ENCODE measurements at regions not wholly inside any gene's neighbourhood (a gene's known extent, or its start where the extent isn't known, plus 50 kb on each side); places are given as distances from the start of the nearest gene placed in this dataset.

- H4K20me1 ChIP-seq (replicated peaks; ENCODE audit: insufficient read depth), result no peaks in the 10 kb centered on the region
- TF ChIP-seq ZNF114 (CRISPR knock-in tag; IDR thresholded peaks at IDR 0.05), result no peak
- no peak for TF ChIP-seq ETS1 (IDR thresholded peaks at IDR 0.05)
- TF ChIP-seq CTCF (conservative IDR thresholded peaks at IDR 0.05; ENCODE audit: low read depth in 2 of 2), result no peak
- no peak for TF ChIP-seq CREB1 (CRISPR knock-in tag; IDR thresholded peaks at IDR 0.05; ENCODE audit: low read depth)
- TF ChIP-seq ZNF462 (CRISPR knock-in tag; IDR thresholded peaks at IDR 0.05), result no peak
- no peak for TF ChIP-seq ZNF331 (CRISPR knock-in tag; IDR thresholded peaks at IDR 0.05; ENCODE audit: low read depth)
- no peak for TF ChIP-seq EZH2phosphoT487 (IDR thresholded peaks at IDR 0.05; ENCODE audit: unreplicated experiment)
- no peak overlapping the region for H3K27ac Mint-ChIP-seq
- no peaks in the 10 kb centered on the region for H3K27me3 Mint-ChIP-seq (ENCODE audit: insufficient read depth, low read depth, poor library complexity)
- no peaks in the 10 kb centered on the region for H3F3A ChIP-seq (replicated peaks; ENCODE audit: low read depth)
- no peaks in the 10 kb centered on the region for H3K36me3 ChIP-seq (ENCODE audit: insufficient read depth)
- no peaks in the 10 kb centered on the region for H3K36me3 Mint-ChIP-seq (ENCODE audit: low read depth)
- no peak overlapping the region for H3K4me3 ChIP-seq
- no peak overlapping the region for H3K4me2 ChIP-seq
- peaks cover 21% of the 10 kb centered on the region for H3K9me2 ChIP-seq (ENCODE audit: insufficient read depth)
- no peak overlapping the region for H2AFZ ChIP-seq
- no peaks in the 10 kb centered on the region for H3K9me3 Mint-ChIP-seq
- DNase-seq (ENCODE audit: low spot score) (no peak), ATAC-seq (no peak)
- H3K79me2 ChIP-seq (replicated peaks; ENCODE audit: insufficient read depth), result no peaks in the 10 kb centered on the region
- no peak overlapping the region for H3K27ac ChIP-seq (ENCODE audit: low read depth)
- no peaks in the 10 kb centered on the region for H3K27me3 ChIP-seq (ENCODE audit: insufficient read depth)
- no peak overlapping the region for H3K4me3 Mint-ChIP-seq
- H3K4me1 ChIP-seq (ENCODE audit: insufficient read depth), result no peaks in the 10 kb centered on the region
- no peaks in the 10 kb centered on the region for H3K4me1 Mint-ChIP-seq
These were observed 142.0 kb upstream of the TGFBR2 start for GRCh38 chr3:30464381-30464780.

Data from GM23338 (cell line).